GM23248 (cell line): ENCODE measurements at regions not wholly inside any gene's neighbourhood (a gene's known extent, or its start where the extent isn't known, plus 50 kb on each side); places are given as distances from the start of the nearest gene placed in this dataset.

ENCODE experiments used
- DNase-seq: peaks from one replicate; pipeline ENCODE4 v3.0.0-alpha.2; 2015
- H2AFZ ChIP-seq: fragments of 200-600 bp; sonication (generic); 2 replicates; pipeline ENCODE4 v1.6.1; 2016; ENCODE audit warnings: antibody characterized with exemption
- H3F3A ChIP-seq: fragments of 200-600 bp; sonication (generic); 2 replicates; pipeline ENCODE4 v1.6.1; 2016; ENCODE audit warnings: mild to moderate bottlenecking, antibody characterized with exemption, mixed run types; ENCODE audit not compliant: insufficient read depth
- H3K27ac ChIP-seq: fragments of 200-600 bp; sonication (generic); 2 replicates; pipeline ENCODE4 v1.5.1; 2016; ENCODE audit warnings: mild to moderate bottlenecking
- H3K27me3 ChIP-seq: fragments of 200-600 bp; sonication (generic); replicated peaks from 2 replicates; pipeline ENCODE4 v1.6.1; 2016; ENCODE audit warnings: mild to moderate bottlenecking; ENCODE audit not compliant: insufficient read depth
- H3K36me3 ChIP-seq: fragments of 200-600 bp; sonication (generic); 2 replicates; pipeline ENCODE4 v1.6.1; 2016; ENCODE audit warnings: low read depth, mild to moderate bottlenecking
- H3K4me1 ChIP-seq: fragments of 200-600 bp; sonication (generic); 2 replicates; pipeline ENCODE4 v1.6.1; 2016; ENCODE audit warnings: mild to moderate bottlenecking; ENCODE audit not compliant: insufficient read depth
- H3K4me2 ChIP-seq: fragments of 200-600 bp; sonication (generic); one replicate; pipeline ENCODE4 v1.6.1; 2016; ENCODE audit warnings: mild to moderate bottlenecking; ENCODE audit not compliant: unreplicated experiment
- H3K4me3 ChIP-seq: fragments of 200-600 bp; sonication (generic); 2 replicates; pipeline ENCODE4 v1.5.1; 2016; ENCODE audit warnings: mild to moderate bottlenecking
- H3K79me2 ChIP-seq: fragments of 200-600 bp; sonication (generic); 2 replicates; pipeline ENCODE4 v1.6.1; 2016; ENCODE audit warnings: mild to moderate bottlenecking; ENCODE audit not compliant: insufficient read depth
- H3K9ac ChIP-seq: fragments of 200-600 bp; sonication (generic); 2 replicates; pipeline ENCODE4 v1.6.1; 2016; ENCODE audit warnings: mild to moderate bottlenecking
- H3K9me2 ChIP-seq: fragments of 200-600 bp; sonication (generic); 2 replicates; pipeline ENCODE4 v1.6.1; 2016; ENCODE audit warnings: mixed run types, mild to moderate bottlenecking, moderate library complexity; ENCODE audit not compliant: insufficient read depth
- H3K9me3 ChIP-seq: fragments of 200-600 bp; sonication (generic); one replicate; pipeline ENCODE4 v1.6.1; 2017; ENCODE audit warnings: low read depth
- H4K20me1 ChIP-seq: fragments of 200-600 bp; sonication (generic); 2 replicates; pipeline ENCODE4 v1.6.0; 2016; ENCODE audit not compliant: insufficient read depth
- EZH2 ChIP-seq: fragments of 200-600 bp; sonication (generic); IDR thresholded peaks from 2 replicates; pipeline ENCODE4 v1.6.1; 2018; ENCODE audit warnings: antibody characterized with exemption, mild to moderate bottlenecking; ENCODE audit not compliant: insufficient read depth, poor library complexity, severe bottlenecking
- EZH2phosphoT487 ChIP-seq: fragments of 200-600 bp; sonication (generic); IDR thresholded peaks from 2 replicates; pipeline ENCODE4 v1.6.1; 2018; ENCODE audit warnings: antibody characterized with exemption, moderate library complexity, mild to moderate bottlenecking, low read depth; ENCODE audit not compliant: insufficient read depth
- WGBS, 2 experiments: methylation state at CpG; one replicate each; pipeline ENCODE4 v1.1.6; 2015 to 2017; ENCODE audit warnings: low lambda C conversion rate in 2 of 2, low coverage in 1 of 2; ENCODE audit errors: missing lambda C conversion rate in 2 of 2; 5-methylcytosine and 5-hydroxymethylcytosine counted together
- in situ Hi-C: fragments of 300-500 bp; cut with MboI; formaldehyde crosslinking; loops from 2 replicates; pipeline ENCODE4 v1.15.0; 2020

GRCh38 chr4:141538001-141538400 lies 98.4 kb upstream of the IL15 start:
- no peaks in the 10 kb centered on the region for H3K27me3 ChIP-seq
- H3K4me2 ChIP-seq: no peak overlapping the region
- H3K9me3 ChIP-seq: no peaks in the 10 kb centered on the region
- no peaks in the 10 kb centered on the region for H3K36me3 ChIP-seq
- H3K27ac ChIP-seq: no peak overlapping the region
- no peak overlapping the region for H2AFZ ChIP-seq
- 48 to 79% methylated on average over 1 of the region's 1 CpG for WGBS, 2 experiments
- H3K79me2 ChIP-seq: no peaks in the 10 kb centered on the region
- 0 out of 2 replicates have a peak, but pooled peaks cover 3% of the 10 kb centered on the region for H3F3A ChIP-seq
- no peaks in the 10 kb centered on the region for H4K20me1 ChIP-seq
- H3K4me1 ChIP-seq: peaks cover 15% of the 10 kb centered on the region
- no peak for TF ChIP-seq EZH2phosphoT487
- no peak for TF ChIP-seq EZH2
- no peak overlapping the region for H3K9ac ChIP-seq
- no peak for DNase-seq
- no peaks in the 10 kb centered on the region for H3K9me2 ChIP-seq
- no peak overlapping the region for H3K4me3 ChIP-seq
- in situ Hi-C loops: no loop called here

GRCh38 chr4:141540643-141541042 lies 95.7 kb upstream of the IL15 start:
- Histone ChIP-seq H3K27ac (peak overlapping the region; percentile 37), H3F3A (0 out of 2 replicates have a peak, but pooled peaks cover 3% of the 10 kb centered on the region), H3K79me2 (no peaks in the 10 kb centered on the region), H3K27me3 (no peaks in the 10 kb centered on the region), H3K9me2 (no peaks in the 10 kb centered on the region), H4K20me1 (no peaks in the 10 kb centered on the region), H3K4me1 (peaks cover 15% of the 10 kb centered on the region), H2AFZ (no peak overlapping the region), H3K4me2 (no peak overlapping the region), H3K9me3 (no peaks in the 10 kb centered on the region), H3K9ac (no peak overlapping the region), H3K4me3 (no peak overlapping the region), H3K36me3 (no peaks in the 10 kb centered on the region)
- no peak for TF ChIP-seq EZH2phosphoT487
- no peak for TF ChIP-seq EZH2
- whole genome bisulfite sequencing, 2 experiments: 92 to 98% methylated on average over 2 of the region's 2 CpGs
- in situ Hi-C loops: no loop called here
- DNase-seq: peak; percentile 50

- 98 to 100% methylated on average over 2 of the region's 2 CpGs for WGBS, 2 experiments
- peak; percentile 82 for DNase-seq
These were observed 94.5 kb upstream of the IL15 start for GRCh38 chr4:141541851-141542250.

GRCh38 chr4:141543176-141543575 lies 93.2 kb upstream of the IL15 start:
- TF ChIP-seq EZH2phosphoT487 (no peak), EZH2 (no peak)
- in situ Hi-C loops: no loop called here
- H3K4me3 ChIP-seq: no peak overlapping the region
- H3K9ac ChIP-seq: no peak overlapping the region
- no peaks in the 10 kb centered on the region for H3K79me2 ChIP-seq
- H3K36me3 ChIP-seq: no peaks in the 10 kb centered on the region
- 0 out of 2 replicates have a peak, but pooled peaks cover 3% of the 10 kb centered on the region for H3F3A ChIP-seq
- H3K4me2 ChIP-seq: no peak overlapping the region
- H3K9me2 ChIP-seq: no peaks in the 10 kb centered on the region
- 89 to 96% methylated on average over 1 of the region's 1 CpG for WGBS, 2 experiments
- no peak overlapping the region for H2AFZ ChIP-seq
- H3K4me1 ChIP-seq: peaks cover 15% of the 10 kb centered on the region
- no peaks in the 10 kb centered on the region for H3K9me3 ChIP-seq
- no peak overlapping the region for H3K27ac ChIP-seq
- no peaks in the 10 kb centered on the region for H4K20me1 ChIP-seq
- no peak for DNase-seq
- H3K27me3 ChIP-seq: no peaks in the 10 kb centered on the region

More at GRCh38 chr4:141541851-141542250, 94.5 kb upstream of the IL15 start:
- Histone ChIP-seq H3K9ac (no peak overlapping the region), H4K20me1 (no peaks in the 10 kb centered on the region), H3K4me3 (no peak overlapping the region), H3K9me2 (no peaks in the 10 kb centered on the region), H3K4me2 (peak overlapping the region; percentile 20), H3K4me1 (peaks cover 15% of the 10 kb centered on the region), H3K79me2 (no peaks in the 10 kb centered on the region), H3K27ac (peak overlapping the region; percentile 40; the same call in 1 of the 2 replicates), H3K27me3 (no peaks in the 10 kb centered on the region), H3K36me3 (no peaks in the 10 kb centered on the region), H2AFZ (peak overlapping the region; percentile 62), H3F3A (0 out of 2 replicates have a peak, but pooled peaks cover 3% of the 10 kb centered on the region), H3K9me3 (no peaks in the 10 kb centered on the region)
- in situ Hi-C loops: no loop called here
- TF ChIP-seq EZH2phosphoT487 (no peak), EZH2 (no peak)

- in situ Hi-C loops: no loop called here
- no peaks in the 10 kb centered on the region for H3K9me2 ChIP-seq
- H3K27me3 ChIP-seq: no peaks in the 10 kb centered on the region
These were observed 92.7 kb upstream of the IL15 start for GRCh38 chr4:141543706-141544105.

More at GRCh38 chr4:141543706-141544105, 92.7 kb upstream of the IL15 start:
- H3K27ac ChIP-seq: no peak overlapping the region
- H3F3A ChIP-seq: 0 out of 2 replicates have a peak, but pooled peaks cover 3% of the 10 kb centered on the region
- 96 to 100% methylated on average over 2 of the region's 2 CpGs for WGBS, 2 experiments
- TF ChIP-seq EZH2phosphoT487: no peak
- no peak for TF ChIP-seq EZH2
- DNase-seq: no peak
- H3K4me1 ChIP-seq: peaks cover 15% of the 10 kb centered on the region
- H3K79me2 ChIP-seq: no peaks in the 10 kb centered on the region
- H3K9ac ChIP-seq: no peak overlapping the region
- no peak overlapping the region for H2AFZ ChIP-seq
- no peak overlapping the region for H3K4me3 ChIP-seq
- H3K4me2 ChIP-seq: no peak overlapping the region
- no peaks in the 10 kb centered on the region for H4K20me1 ChIP-seq
- H3K9me3 ChIP-seq: no peaks in the 10 kb centered on the region
- H3K36me3 ChIP-seq: no peaks in the 10 kb centered on the region
